Body of pancreas (tissue), 4 donors: ENCODE measurements at regions not wholly inside any gene's neighbourhood (a gene's known extent, or its start where the extent isn't known, plus 50 kb on each side); places are given as distances from the start of the nearest gene placed in this dataset.

Source experiments
- CTCF ChIP-seq, 7 experiments: fragments of 450-650 bp in 4 of 7; fragments of 200-600 bp in 3 of 7; sonication (generic) in 3 of 7; IDR thresholded peaks; one replicate each; pipeline ENCODE4 v1.5.1; 2016 to 2019; ENCODE audit warnings: antibody characterized with exemption in 7 of 7
- POLR2A ChIP-seq, 3 donors: fragments of 450-650 bp; IDR thresholded peaks; one replicate each; pipeline ENCODE4 v1.6.1; 2016; ENCODE audit warnings: antibody characterized with exemption in 3 of 3, mild to moderate bottlenecking in 2 of 3

- no peak for TF ChIP-seq POLR2A (IDR thresholded peaks at IDR 0.05)
- no peak for TF ChIP-seq CTCF (IDR thresholded peaks at IDR 0.05)
These were observed 1424.5 kb upstream of the NUDT12 start for GRCh38 chr5:104987074-104987473.
